ENCODE measurements at regions not wholly inside any gene's neighbourhood (a gene's known extent, or its start where the extent isn't known, plus 50 kb on each side); places are given as distances from the start of the nearest gene placed in this dataset.
"Not testable (repeated sequence)": the region's sequence is repeated elsewhere in the genome, so short reads cannot be mapped to it uniquely, and the experiment has no call there.

GRCh38 chr3:166423824-166424513 is 586.7 kb upstream of the BCHE start:
- CTCF ChIA-PET; H3K4me1 Mint-ChIP-seq; H3K27me3 Mint-ChIP-seq; POLR2A ChIA-PET; H3K36me3 Mint-ChIP-seq (ENCODE audit: low read depth); H3K27ac Mint-ChIP-seq; DNase-seq; ATAC-seq; H3K4me3 Mint-ChIP-seq; intact Hi-C loops (cut with DNase I, micrococcal nuclease): not testable (repeated sequence)
- H3K9me3 Mint-ChIP-seq (ENCODE audit: low read depth): peaks cover 12% of the 10 kb centered on the region

- H3K9me3 Mint-ChIP-seq (ENCODE audit: low read depth): peaks cover 9% of the 10 kb centered on the region
- intact Hi-C loops (cut with DNase I, micrococcal nuclease): no loop called here
- H3K27me3 Mint-ChIP-seq: no peaks in the 10 kb centered on the region
- H3K36me3 Mint-ChIP-seq (ENCODE audit: low read depth): no peaks in the 10 kb centered on the region
- ATAC-seq (no peak), DNase-seq (no peak)
- POLR2A ChIA-PET: no interaction called here
- no peaks in the 10 kb centered on the region for H3K4me1 Mint-ChIP-seq
- H3K27ac Mint-ChIP-seq: no peak overlapping the region
- CTCF ChIA-PET: no interaction called here
- no peak overlapping the region for H3K4me3 Mint-ChIP-seq
These were observed 585.3 kb upstream of the BCHE start for GRCh38 chr3:166422556-166422955.

GRCh38 chr3:166420071-166420470 is 582.8 kb upstream of the BCHE start:
- Mint-ChIP-seq H3K27ac (no peak overlapping the region), H3K36me3 (ENCODE audit: low read depth) (no peaks in the 10 kb centered on the region), H3K27me3 (no peaks in the 10 kb centered on the region), H3K4me1 (no peaks in the 10 kb centered on the region), H3K9me3 (ENCODE audit: low read depth) (peaks cover 10% of the 10 kb centered on the region), H3K4me3 (no peak overlapping the region)
- no peak for DNase-seq
- CTCF ChIA-PET: no interaction called here
- no peak for ATAC-seq
- POLR2A ChIA-PET: no interaction called here
- intact Hi-C loops (cut with DNase I, micrococcal nuclease): no loop called here

DNA sequence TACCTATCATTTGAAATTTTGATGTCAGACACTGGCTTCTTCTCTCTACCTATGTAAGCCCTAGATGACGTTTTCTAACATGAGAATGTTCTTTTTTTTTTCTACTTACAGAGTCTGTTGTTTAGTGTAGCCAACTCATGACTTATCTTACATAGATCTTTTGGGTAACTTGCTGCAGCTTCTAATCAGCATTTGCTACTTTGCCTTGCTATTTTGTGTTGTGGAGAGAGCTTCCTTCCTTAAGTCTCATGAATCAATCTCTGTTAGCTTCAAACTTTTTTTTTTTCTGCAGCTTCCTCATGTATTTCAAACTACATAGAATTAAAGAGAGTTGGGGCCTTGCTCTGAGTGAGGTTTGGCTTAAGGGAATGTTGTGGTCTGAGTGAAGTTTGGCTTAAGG is 568.7 kb upstream of the BCHE start:
- intact Hi-C loops (cut with DNase I, micrococcal nuclease): no loop called here
- Mint-ChIP-seq H3K4me1 (no peaks in the 10 kb centered on the region), H3K36me3 (ENCODE audit: low read depth) (no peaks in the 10 kb centered on the region), H3K9me3 (ENCODE audit: low read depth) (peaks cover 6% of the 10 kb centered on the region), H3K4me3 (no peak overlapping the region), H3K27me3 (no peaks in the 10 kb centered on the region), H3K27ac (no peak overlapping the region)
- DNase-seq (no peak), ATAC-seq (no peak)
- ChIA-PET CTCF (no interaction called here), POLR2A (no interaction called here)

DNA sequence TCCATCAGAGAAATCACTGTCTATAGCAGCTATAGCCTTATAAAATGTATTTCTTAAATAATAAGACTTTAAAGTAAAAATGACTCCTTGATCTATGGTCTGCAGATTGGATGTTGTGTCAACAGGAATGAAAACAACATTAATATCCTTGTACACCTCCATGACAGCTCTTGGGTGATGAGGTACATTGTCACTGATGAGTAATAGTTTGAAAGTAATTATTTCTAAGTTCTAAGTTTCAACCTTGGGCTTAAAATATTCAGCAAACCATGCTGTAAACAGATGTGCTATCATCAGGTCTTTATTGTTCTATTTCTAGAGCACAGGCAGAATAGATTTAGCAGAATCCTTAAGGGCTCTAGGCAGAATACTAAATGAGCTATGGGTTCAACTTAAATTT is 568.2 kb upstream of the BCHE start:
- DNase-seq: no peak
- Mint-ChIP-seq H3K36me3 (ENCODE audit: low read depth) (no peaks in the 10 kb centered on the region), H3K27me3 (no peaks in the 10 kb centered on the region), H3K27ac (no peak overlapping the region), H3K9me3 (ENCODE audit: low read depth) (peaks cover 6% of the 10 kb centered on the region), H3K4me1 (no peaks in the 10 kb centered on the region), H3K4me3 (no peak overlapping the region)
- intact Hi-C loops (cut with DNase I, micrococcal nuclease): no loop called here
- POLR2A ChIA-PET: no interaction called here
- CTCF ChIA-PET: no interaction called here
- ATAC-seq: no peak

GRCh38 chr3:166390303-166390702 is 553.1 kb upstream of the BCHE start:
- no peaks in the 10 kb centered on the region for H3K4me1 Mint-ChIP-seq
- H3K9me3 Mint-ChIP-seq (ENCODE audit: low read depth): peaks cover 8% of the 10 kb centered on the region
- DNase-seq (no peak), ATAC-seq (no peak)
- H3K4me3 Mint-ChIP-seq: no peak overlapping the region
- no peak overlapping the region for H3K27ac Mint-ChIP-seq
- no peaks in the 10 kb centered on the region for H3K36me3 Mint-ChIP-seq (ENCODE audit: low read depth)
- CTCF ChIA-PET: no interaction called here
- intact Hi-C loops (cut with DNase I, micrococcal nuclease): no loop called here
- no peaks in the 10 kb centered on the region for H3K27me3 Mint-ChIP-seq
- POLR2A ChIA-PET: interaction anchor here (0.6 kb wide), 1 partner anchor 39 kb away, joined by 3 read pairs; no protein-coding TSS in a partner anchor

DNA sequence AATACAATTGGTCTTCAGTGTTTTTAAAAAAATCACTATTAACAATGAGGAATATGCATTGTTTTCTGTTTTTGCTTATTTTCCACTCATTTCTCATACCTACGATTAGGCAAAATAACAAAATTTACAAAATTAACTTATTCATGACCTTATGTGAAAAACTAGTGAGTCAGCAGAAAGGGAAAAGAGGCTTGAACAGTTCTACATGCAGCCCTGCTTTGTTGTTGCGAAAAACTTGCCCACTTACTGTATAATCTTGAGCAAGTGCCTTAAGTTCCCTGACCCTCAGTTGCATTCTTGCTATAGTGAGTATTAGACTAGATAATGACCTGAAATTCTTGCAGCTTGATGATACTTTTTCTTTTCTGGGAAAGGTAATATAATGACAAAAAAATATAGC is 551.1 kb upstream of the BCHE start:
- Mint-ChIP-seq H3K4me3 (no peak overlapping the region), H3K27me3 (no peaks in the 10 kb centered on the region), H3K9me3 (ENCODE audit: low read depth) (peaks cover 6% of the 10 kb centered on the region), H3K4me1 (no peaks in the 10 kb centered on the region), H3K27ac (no peak overlapping the region), H3K36me3 (ENCODE audit: low read depth) (no peaks in the 10 kb centered on the region)
- ATAC-seq (no peak), DNase-seq (no peak)
- ChIA-PET CTCF (no interaction called here), POLR2A (no interaction called here)
- intact Hi-C loops (cut with DNase I, micrococcal nuclease): no loop called here

- no peak overlapping the region for H3K4me3 Mint-ChIP-seq
- no peaks in the 10 kb centered on the region for H3K4me1 Mint-ChIP-seq
- ChIA-PET CTCF (no interaction called here), POLR2A (no interaction called here)
- H3K9me3 Mint-ChIP-seq (ENCODE audit: low read depth): peaks cover 6% of the 10 kb centered on the region
- DNase-seq (no peak), ATAC-seq (no peak)
- intact Hi-C loops (cut with DNase I, micrococcal nuclease): no loop called here
- H3K27me3 Mint-ChIP-seq: no peaks in the 10 kb centered on the region
- no peaks in the 10 kb centered on the region for H3K36me3 Mint-ChIP-seq (ENCODE audit: low read depth)
- H3K27ac Mint-ChIP-seq: no peak overlapping the region
These were observed 535.4 kb upstream of the BCHE start for GRCh38 chr3:166372571-166373106.

DNA sequence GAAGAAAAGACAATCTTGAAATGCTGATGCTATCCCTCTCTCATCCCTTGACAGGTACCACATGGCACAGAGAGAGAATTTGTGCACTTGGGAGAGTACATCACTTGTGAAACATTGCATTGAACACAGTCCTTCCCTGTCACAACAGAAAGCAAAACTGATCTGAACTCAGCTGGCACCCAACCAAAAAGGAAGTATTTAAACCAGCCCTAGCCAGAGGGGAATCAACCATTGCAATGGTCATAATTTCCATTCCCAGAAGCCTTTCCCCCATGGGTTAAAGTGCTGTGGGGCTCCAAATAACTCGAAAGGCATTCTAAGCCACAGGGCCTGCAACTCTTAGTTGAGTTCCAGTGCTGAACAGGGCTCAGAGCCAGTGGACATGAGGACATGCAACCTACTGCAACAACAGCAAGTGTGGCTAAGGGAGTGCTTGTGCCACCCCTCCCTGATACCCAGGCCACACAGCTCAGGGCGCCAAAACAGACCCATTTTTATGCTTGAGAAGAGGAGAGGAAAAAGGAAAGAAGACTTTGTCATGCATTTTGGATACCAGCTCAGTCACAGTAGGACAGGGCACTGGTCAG is 530.8 kb upstream of the BCHE start:
- H3K36me3 Mint-ChIP-seq (ENCODE audit: low read depth): no peaks in the 10 kb centered on the region
- intact Hi-C loops (cut with DNase I, micrococcal nuclease): no loop called here
- ChIA-PET CTCF (no interaction called here), POLR2A (no interaction called here)
- no peaks in the 10 kb centered on the region for H3K9me3 Mint-ChIP-seq (ENCODE audit: low read depth)
- H3K27ac Mint-ChIP-seq: no peak overlapping the region
- ATAC-seq: no peak
- H3K4me1 Mint-ChIP-seq: no peaks in the 10 kb centered on the region
- H3K4me3 Mint-ChIP-seq: no peak overlapping the region
- H3K27me3 Mint-ChIP-seq: no peaks in the 10 kb centered on the region
- DNase-seq: no peak

DNA sequence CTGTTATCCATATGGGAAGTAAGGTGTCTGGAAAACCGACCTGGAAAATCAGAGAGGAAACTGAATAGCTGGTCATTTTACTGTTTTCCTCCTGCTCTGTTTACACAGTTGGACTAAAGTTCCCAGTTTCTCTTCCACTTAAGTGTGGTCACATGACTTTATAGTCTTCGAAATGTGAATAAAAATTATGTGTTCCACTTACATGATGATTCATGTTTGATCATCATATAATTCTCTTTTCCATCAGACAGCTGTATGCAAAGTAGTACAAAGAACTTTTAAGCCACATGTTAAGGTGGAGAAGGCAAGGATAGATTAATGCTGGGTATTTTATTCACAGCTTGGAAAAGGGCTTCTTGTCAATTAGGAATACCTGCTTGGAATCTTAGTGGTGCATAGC is 525.5 kb upstream of the BCHE start:
- no peaks in the 10 kb centered on the region for H3K36me3 Mint-ChIP-seq (ENCODE audit: low read depth)
- intact Hi-C loops (cut with DNase I, micrococcal nuclease): no loop called here
- no peak overlapping the region for H3K4me3 Mint-ChIP-seq
- no peaks in the 10 kb centered on the region for H3K27me3 Mint-ChIP-seq
- POLR2A ChIA-PET: no interaction called here
- H3K9me3 Mint-ChIP-seq (ENCODE audit: low read depth): peaks cover 6% of the 10 kb centered on the region
- H3K27ac Mint-ChIP-seq: no peak overlapping the region
- CTCF ChIA-PET: no interaction called here
- no peak for DNase-seq
- H3K4me1 Mint-ChIP-seq: no peaks in the 10 kb centered on the region
- no peak for ATAC-seq

DNA sequence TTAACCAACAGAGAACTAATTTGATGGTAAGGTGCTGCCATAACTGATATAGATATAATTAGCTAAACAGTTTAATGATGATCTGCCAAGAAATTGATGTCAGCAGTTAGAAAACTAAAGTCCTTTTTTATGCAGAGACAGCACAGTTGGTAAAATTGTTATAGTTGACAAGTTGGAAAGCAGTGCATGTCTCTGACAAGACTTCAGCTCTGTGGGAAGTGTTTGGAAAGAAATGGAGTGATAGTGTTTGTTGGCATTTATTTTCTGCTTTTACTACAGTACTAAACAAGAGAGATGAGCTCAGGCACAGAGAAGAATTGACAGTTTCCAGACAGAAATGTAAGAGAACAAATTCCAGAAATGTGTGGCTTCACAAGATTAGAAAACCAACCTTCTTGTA is 523.5 kb upstream of the BCHE start:
- H3K27ac Mint-ChIP-seq: no peak overlapping the region
- DNase-seq: no peak
- ChIA-PET POLR2A (no interaction called here), CTCF (no interaction called here)
- no peak for ATAC-seq
- H3K9me3 Mint-ChIP-seq (ENCODE audit: low read depth): peaks cover 6% of the 10 kb centered on the region
- H3K27me3 Mint-ChIP-seq: no peaks in the 10 kb centered on the region
- H3K4me3 Mint-ChIP-seq: no peak overlapping the region
- H3K36me3 Mint-ChIP-seq (ENCODE audit: low read depth): no peaks in the 10 kb centered on the region
- no peaks in the 10 kb centered on the region for H3K4me1 Mint-ChIP-seq
- intact Hi-C loops (cut with DNase I, micrococcal nuclease): no loop called here

GRCh38 chr3:166351461-166351860 is 514.2 kb upstream of the BCHE start:
- no peak for DNase-seq
- POLR2A ChIA-PET: interaction anchor here (0.7 kb wide), 1 partner anchor 38 kb away, joined by 3 read pairs; no protein-coding TSS in a partner anchor
- peaks cover 13% of the 10 kb centered on the region for H3K9me3 Mint-ChIP-seq (ENCODE audit: low read depth)
- no peak for ATAC-seq
- H3K36me3 Mint-ChIP-seq (ENCODE audit: low read depth): no peaks in the 10 kb centered on the region
- no peak overlapping the region for H3K27ac Mint-ChIP-seq
- H3K27me3 Mint-ChIP-seq: no peaks in the 10 kb centered on the region
- no peaks in the 10 kb centered on the region for H3K4me1 Mint-ChIP-seq
- CTCF ChIA-PET: interaction anchor here (1.4 kb wide), 1 partner anchor 46 kb away, joined by 5 read pairs; no protein-coding TSS in a partner anchor
- intact Hi-C loops (cut with DNase I, micrococcal nuclease): no loop called here
- H3K4me3 Mint-ChIP-seq: no peak overlapping the region

Measured in activated CD4-positive, alpha-beta T cell treated with anti-CD3 and anti-CD28 coated beads for 36 hours (primary cell).